Femur (tissue), 1 donor: ENCODE measurements at regions not wholly inside any gene's neighbourhood (a gene's known extent, or its start where the extent isn't known, plus 50 kb on each side); places are given as distances from the start of the nearest gene placed in this dataset.
A peak's percentile ranks its signal among the peaks of the same experiment; 100 is the strongest.
"Not testable (repeated sequence)": the region's sequence is repeated elsewhere in the genome, so short reads cannot be mapped to it uniquely, and the experiment has no call there.

Experiments used
- DNase-seq: peaks from one replicate; pipeline ENCODE4 v3.0.0-alpha.2; 2017

DNA sequence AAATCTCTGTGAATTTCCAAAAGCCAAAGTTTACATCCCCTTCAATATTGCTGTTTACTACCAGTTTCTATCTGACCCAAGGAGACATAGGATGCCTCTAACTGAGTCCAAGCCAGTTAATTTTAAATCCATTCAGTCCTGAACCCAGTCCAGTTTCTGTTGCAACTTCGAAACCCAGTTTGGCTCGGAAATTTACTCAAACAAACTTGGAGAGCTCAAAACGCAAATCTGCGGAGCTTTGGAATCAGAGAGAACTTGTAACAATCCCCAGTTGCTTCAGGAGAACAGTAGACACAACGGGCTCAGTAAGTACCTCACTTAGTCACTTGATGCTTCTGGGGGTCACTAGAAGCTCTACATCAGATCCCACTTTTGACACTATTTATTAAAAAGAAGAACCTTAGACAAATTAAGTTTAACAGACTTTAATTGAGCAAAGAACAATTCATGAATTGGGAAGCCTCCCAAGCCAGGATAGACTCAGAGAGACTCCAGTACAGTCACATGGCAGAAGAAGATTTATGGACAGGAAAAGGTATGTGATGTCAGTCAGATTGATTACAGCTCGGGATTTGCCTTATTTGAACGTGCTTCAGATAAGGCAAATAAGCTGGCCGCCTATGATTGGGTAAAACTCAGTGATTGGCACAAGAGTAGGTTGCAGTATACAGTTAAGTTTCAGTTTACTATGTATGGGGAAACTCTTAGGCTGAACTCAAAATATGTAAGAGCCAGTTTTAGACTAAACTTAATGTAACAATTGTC is 118.0 kb downstream of the RFPL4B start:
- no peak for DNase-seq

DNA sequence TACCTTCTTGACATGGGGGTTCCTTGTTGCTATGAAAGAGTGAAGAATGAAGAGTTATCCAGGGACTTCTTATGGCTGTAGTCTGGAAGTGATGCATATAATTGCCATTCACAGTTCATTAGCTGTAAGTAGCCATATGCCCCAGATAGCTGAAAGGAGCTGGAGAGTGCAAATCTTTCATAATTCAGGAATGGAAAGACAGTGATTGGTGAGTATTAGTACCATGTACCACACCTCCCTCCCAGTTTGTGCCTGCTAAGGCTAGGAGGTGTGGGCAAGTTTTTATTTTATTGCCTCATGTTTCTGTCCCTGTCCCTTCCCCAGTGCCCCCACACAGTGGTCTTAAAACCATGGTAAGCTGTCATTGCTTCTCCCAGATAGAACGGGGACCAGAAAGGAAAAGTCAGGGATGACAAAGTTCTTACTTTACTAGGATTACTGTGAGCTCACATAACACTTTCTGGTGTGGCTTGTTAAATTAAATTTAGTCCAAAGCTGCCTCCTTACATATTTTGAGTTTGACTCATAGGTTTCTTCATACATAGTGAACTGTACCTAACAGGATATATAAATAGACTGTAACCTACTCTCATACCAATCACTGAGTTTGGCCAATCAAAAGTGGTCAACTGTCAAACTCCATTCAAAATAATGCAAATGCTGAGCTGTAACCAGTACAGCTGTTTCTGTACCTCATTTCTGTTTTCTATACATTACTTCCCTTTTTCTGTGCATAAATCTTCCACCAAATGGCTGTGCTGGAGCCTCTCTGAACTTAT is 119.4 kb downstream of the RFPL4B start:
- no peak for DNase-seq

DNA sequence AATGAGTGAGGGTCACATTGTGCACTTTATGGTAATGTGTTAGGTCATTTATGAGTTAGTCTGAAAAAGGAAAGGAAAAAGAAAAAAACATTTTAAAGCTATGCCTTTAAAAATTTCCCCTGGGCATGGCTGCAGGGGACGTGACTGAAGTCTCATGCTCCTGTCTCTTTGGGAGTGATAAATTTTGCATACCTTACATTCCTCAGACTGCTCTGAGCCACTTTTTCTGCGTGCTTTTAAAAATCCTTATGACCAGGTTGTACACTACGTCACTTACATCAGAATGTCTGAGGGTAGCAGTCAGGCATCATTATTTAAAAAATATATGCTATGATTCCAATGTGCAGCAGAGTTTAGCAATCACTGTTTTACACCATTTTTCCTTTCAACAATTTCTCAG is 121.2 kb downstream of the RFPL4B start:
- no peak for DNase-seq

DNA sequence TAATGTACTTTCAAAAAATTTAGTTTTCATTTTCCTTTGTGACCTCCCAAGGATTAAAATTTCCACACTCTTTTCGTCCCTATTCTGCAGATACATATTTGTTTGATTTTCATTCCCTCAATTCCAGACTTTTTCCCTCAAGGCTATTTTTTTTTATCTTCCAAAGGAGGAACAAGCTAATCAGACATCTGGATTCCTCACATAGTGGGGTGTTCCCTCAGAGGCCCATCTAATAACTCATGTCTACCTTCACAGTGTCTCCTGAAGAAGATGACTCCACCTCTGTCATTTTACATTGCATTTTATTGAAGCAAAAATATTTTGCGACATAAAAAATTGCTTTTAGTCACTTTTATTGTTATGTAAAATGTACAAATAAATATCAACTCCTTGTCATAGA is 122.2 kb downstream of the RFPL4B start:
- DNase-seq = no peak

DNA sequence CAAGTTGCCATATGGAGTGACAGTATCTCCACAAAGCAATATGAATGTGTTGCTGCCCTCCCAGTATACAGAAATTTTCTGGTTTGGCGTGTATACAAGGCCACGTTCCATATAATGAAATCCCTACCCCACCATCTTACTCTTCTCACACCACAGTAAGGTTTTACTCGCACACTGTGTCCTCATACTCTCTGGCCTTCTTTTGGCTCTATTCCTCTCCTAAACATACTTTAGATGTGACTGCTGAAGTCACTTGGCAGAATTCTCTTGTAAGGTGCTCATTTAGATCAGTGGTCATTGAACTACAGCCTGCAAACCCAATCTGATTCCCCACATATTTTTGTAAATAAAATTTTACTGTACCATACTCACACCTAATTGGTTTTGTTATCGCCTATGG is 123.2 kb downstream of the RFPL4B start:
- DNase-seq = no peak

DNA sequence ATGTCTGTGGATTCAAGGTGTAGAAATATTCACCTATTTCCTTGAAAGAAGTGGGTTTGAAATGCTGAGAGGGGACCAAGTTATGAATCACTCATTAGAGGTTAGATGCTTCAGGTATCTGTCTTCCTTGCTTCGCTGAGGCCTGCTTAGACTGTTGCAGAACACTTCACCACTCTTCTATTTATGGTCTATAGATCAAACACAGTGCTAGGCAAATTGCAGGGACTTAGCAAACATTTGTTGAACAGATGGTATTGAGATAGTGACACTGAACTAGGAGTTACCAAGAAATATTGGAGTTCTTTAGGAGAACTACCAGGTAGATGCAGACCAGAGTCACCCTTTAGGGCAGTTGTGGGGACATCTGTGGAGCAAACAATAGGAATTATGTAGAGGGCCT is 123.8 kb downstream of the RFPL4B start:
- no peak for DNase-seq

DNA sequence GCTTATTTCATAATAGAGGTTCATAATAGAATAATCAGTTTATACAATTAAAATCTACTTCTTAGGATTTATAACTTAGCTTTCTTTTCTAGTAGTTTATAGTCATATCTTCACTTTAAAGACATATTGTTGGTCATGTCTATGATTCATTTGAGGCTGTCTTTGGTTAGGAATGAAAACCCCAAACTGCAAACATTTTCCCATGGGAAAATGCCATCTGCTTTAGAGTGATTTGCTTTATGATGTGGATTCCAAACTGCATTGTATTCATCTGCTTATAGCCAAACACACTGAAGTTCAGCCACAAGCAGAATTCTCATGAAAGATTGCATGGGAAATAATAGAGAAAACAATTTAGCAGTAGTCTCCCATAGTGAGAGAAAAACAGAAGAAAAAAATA is 128.0 kb downstream of the RFPL4B start:
- no peak for DNase-seq

DNA sequence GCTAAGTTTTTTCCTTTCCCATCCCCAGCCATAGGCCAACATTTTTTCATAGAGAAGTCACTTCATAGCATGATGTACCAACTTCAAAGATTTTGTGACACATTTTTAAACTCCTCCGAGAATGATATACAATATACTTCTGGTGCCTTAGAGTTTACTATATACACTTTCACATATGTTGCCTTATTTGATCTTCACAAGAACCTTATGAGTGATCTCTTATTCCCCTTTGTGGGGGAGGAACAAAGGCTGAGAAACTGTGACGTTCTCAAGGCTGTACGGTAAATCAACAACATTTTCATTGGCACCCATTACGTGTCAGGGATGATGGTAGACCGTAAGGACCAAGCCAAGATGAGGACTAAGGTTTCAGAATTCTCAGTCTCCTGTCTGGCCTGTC is 130.0 kb downstream of the RFPL4B start:
- DNase-seq = no peak

DNA sequence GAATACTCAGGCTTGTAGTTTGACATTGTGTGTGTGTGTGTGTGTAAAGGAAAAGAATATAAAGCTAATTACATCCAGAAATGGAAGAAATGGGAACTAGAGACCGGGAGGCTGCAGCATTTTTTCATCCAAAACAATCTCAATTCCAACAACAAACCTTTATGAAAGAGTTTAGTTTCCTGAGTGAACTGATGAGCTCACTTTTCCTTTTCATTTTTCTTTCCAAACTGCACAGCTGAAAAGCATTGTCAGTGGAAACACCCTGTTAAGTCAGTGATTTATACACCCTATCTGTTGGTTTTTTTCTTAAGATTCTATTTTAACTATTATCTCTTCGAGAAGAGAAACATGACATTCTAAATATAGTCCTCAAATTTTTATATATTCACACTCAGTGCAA is 130.9 kb downstream of the RFPL4B start:
- DNase-seq = no peak

DNA sequence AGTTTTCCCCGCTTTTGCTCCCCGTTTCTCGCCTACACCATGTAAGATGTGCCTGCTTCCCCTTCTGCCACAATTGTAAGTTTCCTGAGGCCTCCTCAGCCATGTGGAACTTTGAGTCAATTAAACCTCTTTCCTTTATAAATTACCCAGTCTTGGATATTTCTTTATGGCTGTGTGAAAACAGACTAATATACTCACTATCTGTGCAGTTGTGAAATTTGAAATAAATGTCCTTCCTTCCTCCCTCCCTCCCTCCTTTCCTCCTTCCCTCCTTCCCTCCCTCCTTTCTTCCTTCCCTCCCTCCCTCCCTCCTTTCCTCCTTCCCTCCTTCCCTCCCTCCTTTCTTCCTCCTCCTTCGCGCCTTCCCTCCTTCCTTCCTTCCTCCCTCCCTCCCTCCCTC is 132.8 kb downstream of the RFPL4B start:
- DNase-seq = not testable (repeated sequence)

DNA sequence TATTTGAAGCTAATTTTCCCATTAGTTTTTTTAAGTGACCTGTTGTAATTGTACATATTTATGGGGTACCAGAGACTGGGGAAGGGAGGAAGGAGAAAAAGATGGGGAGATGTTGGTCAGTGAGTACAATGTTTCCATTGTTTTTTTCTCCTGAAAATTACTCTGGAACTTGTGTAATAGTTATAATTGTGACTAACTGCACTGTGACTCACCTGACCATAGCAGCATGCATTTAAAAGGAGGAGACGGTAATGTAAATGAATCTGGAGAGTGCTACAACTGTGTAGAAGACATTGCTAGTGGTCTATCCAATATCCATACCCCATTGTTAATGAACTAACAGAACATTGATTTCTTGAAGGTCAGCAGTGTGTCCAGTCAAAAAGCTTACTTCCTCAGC is 133.4 kb downstream of the RFPL4B start:
- DNase-seq = no peak

DNA sequence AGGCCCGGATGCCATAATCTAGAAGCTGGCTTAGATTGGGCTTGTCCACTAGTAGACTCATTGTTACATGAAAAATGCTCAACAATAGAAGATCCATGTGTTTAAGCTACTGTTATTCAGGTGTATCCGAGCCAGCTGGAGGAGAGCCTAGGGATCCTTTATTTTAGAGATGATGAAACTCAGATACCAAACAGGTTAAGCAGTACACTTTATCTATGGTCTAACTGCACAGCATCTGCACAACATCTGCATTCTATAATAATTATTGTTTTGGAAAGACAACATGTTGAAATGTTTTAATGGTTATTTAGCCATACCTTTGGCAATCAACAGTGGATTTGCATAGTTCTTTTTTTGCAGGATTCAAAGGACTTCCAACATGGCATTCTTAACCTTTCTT is 134.1 kb downstream of the RFPL4B start:
- DNase-seq = no peak

DNA sequence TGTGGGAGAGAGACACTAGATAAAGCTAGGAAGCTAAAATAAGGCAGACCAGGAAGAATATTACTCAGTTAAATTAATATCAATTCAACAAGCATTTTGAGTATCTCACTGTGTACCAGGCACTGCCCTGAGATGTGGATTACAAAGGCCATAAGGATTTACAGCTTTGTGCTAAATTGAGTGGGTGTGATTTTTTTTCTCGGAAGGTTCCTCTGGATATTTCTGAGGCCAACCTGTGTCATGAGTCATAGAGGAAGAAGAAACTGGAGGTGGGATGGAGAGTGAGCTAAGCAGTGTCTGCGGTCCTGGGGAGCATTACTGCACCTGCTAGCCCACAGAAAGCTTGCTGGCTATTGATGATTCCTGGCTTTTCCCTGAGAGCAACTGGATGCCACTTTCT is 135.2 kb downstream of the RFPL4B start:
- DNase-seq = no peak

DNA sequence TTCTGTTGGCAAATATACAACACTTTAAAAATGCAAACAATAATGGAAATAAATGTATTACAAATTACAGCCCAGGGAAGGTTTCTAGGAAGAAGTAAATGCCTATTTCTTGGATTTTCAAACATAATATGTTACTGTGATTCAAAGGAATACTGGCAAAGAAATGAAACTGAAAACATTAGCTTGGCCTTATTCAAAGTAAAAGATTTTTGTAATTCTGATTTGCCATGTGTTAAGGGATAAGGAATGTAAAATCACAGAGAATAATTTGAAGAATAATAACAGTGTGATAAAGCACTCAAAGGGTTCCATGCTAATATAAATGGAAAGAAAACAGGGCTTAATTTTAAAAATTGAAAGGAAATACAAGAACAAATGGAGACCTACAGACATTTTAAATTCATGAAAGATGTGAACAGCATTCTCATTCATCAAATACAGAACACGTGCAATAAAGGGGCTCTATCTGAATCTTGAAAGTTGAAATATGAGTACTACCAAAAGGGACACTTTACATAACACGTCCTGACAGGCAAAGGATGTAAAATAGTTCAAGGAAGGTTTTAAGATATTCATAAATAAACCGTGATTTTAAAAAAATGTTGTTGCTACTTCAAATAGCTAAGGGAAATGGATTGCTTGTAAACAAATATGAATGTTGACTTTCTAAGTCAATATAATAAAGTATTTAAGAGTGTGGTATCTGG is 138.1 kb downstream of the RFPL4B start:
- no peak for DNase-seq

DNA sequence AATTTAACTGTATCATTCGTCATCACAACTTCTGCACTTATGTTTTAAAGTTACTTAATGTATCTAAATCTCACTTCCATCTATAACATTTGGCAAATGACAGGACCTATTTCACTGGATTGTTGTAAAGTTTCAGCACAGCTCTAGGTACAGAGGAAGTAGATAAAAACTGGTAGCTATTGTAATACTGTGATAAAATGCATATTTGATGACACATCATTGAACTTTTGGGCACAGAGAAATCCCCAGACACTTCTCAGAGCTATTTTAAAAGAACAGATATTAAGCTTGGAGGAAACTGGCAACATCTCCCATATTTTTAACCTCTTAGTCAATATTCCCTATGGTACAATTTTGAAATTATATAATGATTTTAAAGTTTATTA is 138.7 kb downstream of the RFPL4B start:
- no peak for DNase-seq

DNA sequence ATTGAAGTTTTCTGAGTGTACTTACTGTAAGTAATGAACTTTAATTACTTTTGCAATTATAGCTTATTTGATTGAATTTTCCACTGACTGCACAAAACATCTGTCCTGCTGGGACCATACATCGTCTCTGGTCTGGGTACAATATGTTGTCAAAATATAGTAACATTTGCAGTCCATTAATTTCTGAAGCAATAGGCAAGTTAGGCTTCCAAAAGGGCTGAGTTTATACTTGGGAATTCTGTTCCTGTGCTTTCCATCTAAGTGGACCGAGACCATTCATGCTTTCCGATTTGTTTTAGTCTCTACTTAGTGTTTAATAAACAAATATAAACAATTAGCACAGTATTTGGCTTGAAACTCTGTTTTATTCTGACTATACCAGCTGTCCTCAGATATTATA is 139.3 kb downstream of the RFPL4B start:
- no peak for DNase-seq

DNA sequence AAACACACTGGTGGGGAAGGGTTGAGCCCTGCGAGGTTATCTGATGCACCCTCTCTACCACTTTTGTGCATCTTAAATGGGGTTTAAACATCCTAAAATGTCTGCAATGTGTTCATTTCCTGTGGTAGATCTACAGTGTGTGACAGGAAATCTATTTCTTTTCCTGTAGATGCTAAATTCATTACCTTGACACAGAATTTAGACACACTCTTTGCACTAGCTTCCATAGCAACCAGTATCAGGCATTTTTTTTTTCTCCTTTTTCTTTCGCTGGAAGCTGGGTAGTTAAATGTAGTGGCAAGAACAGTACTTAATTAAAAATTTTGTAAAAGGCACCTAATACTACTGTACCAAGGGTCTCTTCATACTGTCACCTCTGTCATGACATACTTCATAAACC is 141.1 kb downstream of the RFPL4B start:
- DNase-seq = no peak

DNA sequence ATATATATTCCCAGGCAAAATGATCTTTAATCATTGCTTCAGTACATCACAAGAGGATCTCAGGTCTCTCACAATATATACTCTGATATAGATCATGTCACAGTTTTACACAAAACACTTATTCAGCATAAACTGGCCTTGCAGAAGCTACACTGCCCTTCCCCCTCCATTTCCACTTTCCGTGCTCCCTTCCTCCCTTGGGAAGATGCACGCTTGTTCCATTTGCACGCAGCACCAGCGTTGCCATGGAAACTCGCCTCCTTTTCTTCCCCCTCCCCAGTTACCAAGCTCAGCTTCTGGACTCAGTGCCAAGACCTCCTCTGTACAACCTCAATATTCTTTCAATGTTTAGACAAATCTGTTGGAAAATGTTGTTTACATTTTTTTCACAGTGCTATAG is 154.6 kb downstream of the RFPL4B start:
- DNase-seq = peak; percentile 88

DNA sequence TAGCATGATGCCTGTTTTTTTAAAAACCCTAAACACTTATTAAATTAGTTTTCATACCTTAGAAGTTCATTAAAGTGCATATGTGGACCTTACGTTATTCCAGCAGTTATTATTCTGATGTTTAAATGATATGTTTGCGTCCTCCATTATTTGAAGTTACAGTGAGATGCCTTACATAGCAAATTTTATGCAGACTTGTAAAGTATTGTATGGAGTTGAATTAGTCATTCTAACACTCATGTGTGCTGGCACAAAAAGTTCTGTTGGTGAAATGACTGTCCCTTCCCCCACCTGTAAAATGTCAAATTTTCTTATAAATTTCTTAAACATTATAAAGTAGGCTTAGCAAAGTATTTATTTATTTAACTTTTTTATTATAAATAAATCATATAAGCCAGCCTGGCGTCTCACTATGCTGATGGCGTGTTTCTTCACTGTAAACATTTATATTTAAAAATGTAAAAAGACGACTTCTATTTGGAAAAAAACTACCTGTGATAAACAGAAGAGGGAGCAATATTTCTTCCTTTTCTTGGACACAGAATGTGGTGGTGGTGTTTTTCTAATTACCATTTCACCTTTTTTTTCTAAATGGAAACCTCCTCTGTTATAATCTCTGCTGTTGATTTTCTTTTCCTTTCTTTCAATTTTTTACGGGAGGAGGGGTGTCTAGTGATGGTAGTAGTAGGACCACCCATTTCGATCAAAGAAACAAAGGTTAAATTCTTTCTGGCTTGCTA is 155.4 kb downstream of the RFPL4B start:
- no peak for DNase-seq

DNA sequence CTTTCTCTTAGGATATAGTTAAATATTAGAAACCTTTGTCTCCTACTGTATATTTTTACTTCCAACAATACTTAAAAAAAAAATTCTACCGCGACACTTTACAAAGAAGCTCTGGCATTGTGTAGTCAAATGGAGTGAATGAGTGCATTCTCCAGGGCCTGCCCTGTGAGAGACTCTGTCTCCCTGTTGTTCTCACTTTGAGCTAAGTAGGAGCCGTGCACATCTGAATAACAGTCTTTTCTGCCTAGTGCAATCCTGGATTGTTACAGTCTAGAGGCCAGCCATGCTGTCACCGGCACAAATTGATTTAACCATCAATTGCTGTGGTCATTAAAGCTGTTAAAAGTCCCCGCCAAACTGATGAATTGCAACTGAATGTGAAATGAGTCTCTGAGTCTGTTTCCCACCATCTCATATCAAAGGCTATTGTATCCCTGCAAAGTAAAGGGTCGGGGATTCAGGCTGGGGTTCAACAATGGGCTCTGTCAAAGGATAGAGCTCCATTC is 156.0 kb downstream of the RFPL4B start:
- peak; percentile 42 for DNase-seq

DNA sequence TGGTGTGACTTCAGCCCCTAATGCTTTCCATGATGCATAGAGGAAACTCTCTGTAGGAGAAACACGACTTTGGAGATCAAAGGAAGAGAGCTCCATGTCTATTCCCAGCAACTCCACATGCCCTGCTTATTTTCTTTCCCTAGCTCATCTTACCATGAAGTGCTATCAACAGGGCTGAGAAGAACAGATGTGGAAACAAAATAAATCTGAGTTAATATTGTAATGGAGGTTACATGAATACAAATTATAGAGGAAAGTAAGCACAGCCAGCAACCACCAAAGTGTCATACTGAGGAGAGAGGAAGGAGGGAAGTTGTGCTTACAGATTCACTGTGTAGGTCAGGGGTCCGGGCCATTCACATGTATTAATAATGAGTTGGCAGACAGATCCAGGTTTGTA is 157.5 kb downstream of the RFPL4B start:
- DNase-seq = no peak

DNA sequence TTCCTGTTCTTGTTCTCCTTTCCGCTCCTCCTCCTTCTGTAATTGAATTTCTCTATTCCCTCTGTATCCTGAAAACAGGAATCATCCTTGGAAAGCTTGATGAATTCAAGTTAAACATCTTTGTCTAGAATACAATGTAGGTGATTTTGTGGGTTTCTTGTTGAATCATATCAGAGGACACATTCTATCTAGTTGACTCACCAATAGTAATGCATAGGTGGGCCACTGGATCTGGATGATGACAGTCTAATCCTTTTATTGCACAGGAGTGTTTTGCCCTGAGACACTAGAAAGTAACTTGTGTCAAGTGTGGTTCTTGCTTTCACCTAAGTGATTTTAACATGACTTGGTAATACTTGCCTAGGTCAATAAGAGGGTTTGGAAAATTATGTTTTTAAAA is 164.3 kb downstream of the RFPL4B start:
- DNase-seq = no peak

DNA sequence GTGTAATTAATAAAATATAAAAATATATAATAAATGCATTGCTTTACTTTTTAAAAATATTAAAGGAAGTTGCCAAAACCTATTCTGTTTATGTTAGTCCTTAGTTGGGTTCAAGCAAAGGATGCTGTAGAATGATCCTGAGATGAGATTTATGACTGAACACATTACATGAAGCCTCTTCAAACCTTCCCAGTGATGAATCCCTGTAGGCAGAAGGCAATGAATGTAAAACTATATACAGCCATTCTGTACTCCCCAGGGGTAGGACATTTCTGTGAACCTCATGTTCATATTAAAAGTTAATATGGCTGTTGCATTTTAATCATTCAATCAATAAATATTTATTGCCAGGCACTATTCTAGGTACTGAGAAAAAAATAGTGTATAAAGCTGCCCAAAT is 166.0 kb downstream of the RFPL4B start:
- DNase-seq = no peak
